HG02885 (cell line): ENCODE measurements at regions not wholly inside any gene's neighbourhood (a gene's known extent, or its start where the extent isn't known, plus 50 kb on each side); places are given as distances from the start of the nearest gene placed in this dataset.
"Not testable (repeated sequence)": the region's sequence is repeated elsewhere in the genome, so short reads cannot be mapped to it uniquely, and the experiment has no call there.

Experiments
- ATAC-seq: cut with Tn5 transposase; IDR thresholded peaks from one replicate; pipeline ENCODE4 v1.9.1; 2021; ENCODE audit warnings: mild to moderate bottlenecking; ENCODE audit not compliant: unreplicated experiment, poor library complexity

GRCh38 chr4:1573830-1574459 lies 110.2 kb downstream of the FAM53A start:
- no peak for ATAC-seq

- no peak for ATAC-seq
Measured at GRCh38 chr4:1572964-1573720, 111.0 kb downstream of the FAM53A start.

GRCh38 chr4:1572521-1572920 lies 111.6 kb downstream of the FAM53A start:
- no peak for ATAC-seq

- no peak for ATAC-seq
Measured at GRCh38 chr4:1572010-1572385, 112.1 kb downstream of the FAM53A start.

- no peak for ATAC-seq
Measured at GRCh38 chr4:1571165-1572009, 112.7 kb downstream of the FAM53A start.

- ATAC-seq, result no peak
Measured at GRCh38 chr4:1570291-1571164, 113.6 kb downstream of the FAM53A start.

GRCh38 chr4:1569461-1570151 lies 114.5 kb downstream of the FAM53A start:
- no peak for ATAC-seq

GRCh38 chr4:1568855-1569460 lies 115.2 kb downstream of the FAM53A start:
- no peak for ATAC-seq

GRCh38 chr4:1567808-1568581 lies 116.1 kb downstream of the FAM53A start:
- no peak for ATAC-seq

- ATAC-seq, result no peak
Measured at GRCh38 chr4:1567519-1567807, 116.7 kb downstream of the FAM53A start.

GRCh38 chr4:1566838-1567518 lies 117.1 kb downstream of the FAM53A start:
- ATAC-seq, result no peak

- not testable (repeated sequence) for ATAC-seq
Measured at GRCh38 chr4:1566301-1566837, 117.7 kb downstream of the FAM53A start.

- ATAC-seq, result no peak
Measured at GRCh38 chr4:1565598-1566295, 118.4 kb downstream of the FAM53A start.

- ATAC-seq, result no peak
Measured at GRCh38 chr4:1564535-1565375, 119.4 kb downstream of the FAM53A start.

GRCh38 chr4:1563768-1564485 lies 120.2 kb downstream of the FAM53A start:
- ATAC-seq, result no peak

GRCh38 chr4:1563241-1563640 lies 120.9 kb downstream of the FAM53A start:
- no peak for ATAC-seq
